GM23248 (cell line): ENCODE measurements at regions not wholly inside any gene's neighbourhood (a gene's known extent, or its start where the extent isn't known, plus 50 kb on each side); places are given as distances from the start of the nearest gene placed in this dataset.

ENCODE experiments used
- DNase-seq: peaks from one replicate; pipeline ENCODE4 v3.0.0-alpha.2; 2015
- H2AFZ ChIP-seq: fragments of 200-600 bp; sonication (generic); 2 replicates; pipeline ENCODE4 v1.6.1; 2016; ENCODE audit warnings: antibody characterized with exemption
- H3F3A ChIP-seq: fragments of 200-600 bp; sonication (generic); 2 replicates; pipeline ENCODE4 v1.6.1; 2016; ENCODE audit warnings: mild to moderate bottlenecking, antibody characterized with exemption, mixed run types; ENCODE audit not compliant: insufficient read depth
- H3K27ac ChIP-seq: fragments of 200-600 bp; sonication (generic); 2 replicates; pipeline ENCODE4 v1.5.1; 2016; ENCODE audit warnings: mild to moderate bottlenecking
- H3K27me3 ChIP-seq: fragments of 200-600 bp; sonication (generic); replicated peaks from 2 replicates; pipeline ENCODE4 v1.6.1; 2016; ENCODE audit warnings: mild to moderate bottlenecking; ENCODE audit not compliant: insufficient read depth
- H3K36me3 ChIP-seq: fragments of 200-600 bp; sonication (generic); 2 replicates; pipeline ENCODE4 v1.6.1; 2016; ENCODE audit warnings: low read depth, mild to moderate bottlenecking
- H3K4me1 ChIP-seq: fragments of 200-600 bp; sonication (generic); 2 replicates; pipeline ENCODE4 v1.6.1; 2016; ENCODE audit warnings: mild to moderate bottlenecking; ENCODE audit not compliant: insufficient read depth
- H3K4me2 ChIP-seq: fragments of 200-600 bp; sonication (generic); one replicate; pipeline ENCODE4 v1.6.1; 2016; ENCODE audit warnings: mild to moderate bottlenecking; ENCODE audit not compliant: unreplicated experiment
- H3K4me3 ChIP-seq: fragments of 200-600 bp; sonication (generic); 2 replicates; pipeline ENCODE4 v1.5.1; 2016; ENCODE audit warnings: mild to moderate bottlenecking
- H3K79me2 ChIP-seq: fragments of 200-600 bp; sonication (generic); 2 replicates; pipeline ENCODE4 v1.6.1; 2016; ENCODE audit warnings: mild to moderate bottlenecking; ENCODE audit not compliant: insufficient read depth
- H3K9ac ChIP-seq: fragments of 200-600 bp; sonication (generic); 2 replicates; pipeline ENCODE4 v1.6.1; 2016; ENCODE audit warnings: mild to moderate bottlenecking
- H3K9me2 ChIP-seq: fragments of 200-600 bp; sonication (generic); 2 replicates; pipeline ENCODE4 v1.6.1; 2016; ENCODE audit warnings: mixed run types, mild to moderate bottlenecking, moderate library complexity; ENCODE audit not compliant: insufficient read depth
- H3K9me3 ChIP-seq: fragments of 200-600 bp; sonication (generic); one replicate; pipeline ENCODE4 v1.6.1; 2017; ENCODE audit warnings: low read depth
- H4K20me1 ChIP-seq: fragments of 200-600 bp; sonication (generic); 2 replicates; pipeline ENCODE4 v1.6.0; 2016; ENCODE audit not compliant: insufficient read depth
- EZH2 ChIP-seq: fragments of 200-600 bp; sonication (generic); IDR thresholded peaks from 2 replicates; pipeline ENCODE4 v1.6.1; 2018; ENCODE audit warnings: antibody characterized with exemption, mild to moderate bottlenecking; ENCODE audit not compliant: insufficient read depth, poor library complexity, severe bottlenecking
- EZH2phosphoT487 ChIP-seq: fragments of 200-600 bp; sonication (generic); IDR thresholded peaks from 2 replicates; pipeline ENCODE4 v1.6.1; 2018; ENCODE audit warnings: antibody characterized with exemption, moderate library complexity, mild to moderate bottlenecking, low read depth; ENCODE audit not compliant: insufficient read depth
- WGBS, 2 experiments: methylation state at CpG; one replicate each; pipeline ENCODE4 v1.1.6; 2015 to 2017; ENCODE audit warnings: low lambda C conversion rate in 2 of 2, low coverage in 1 of 2; ENCODE audit errors: missing lambda C conversion rate in 2 of 2; 5-methylcytosine and 5-hydroxymethylcytosine counted together
- in situ Hi-C: fragments of 300-500 bp; cut with MboI; formaldehyde crosslinking; loops from 2 replicates; pipeline ENCODE4 v1.15.0; 2020

DNA sequence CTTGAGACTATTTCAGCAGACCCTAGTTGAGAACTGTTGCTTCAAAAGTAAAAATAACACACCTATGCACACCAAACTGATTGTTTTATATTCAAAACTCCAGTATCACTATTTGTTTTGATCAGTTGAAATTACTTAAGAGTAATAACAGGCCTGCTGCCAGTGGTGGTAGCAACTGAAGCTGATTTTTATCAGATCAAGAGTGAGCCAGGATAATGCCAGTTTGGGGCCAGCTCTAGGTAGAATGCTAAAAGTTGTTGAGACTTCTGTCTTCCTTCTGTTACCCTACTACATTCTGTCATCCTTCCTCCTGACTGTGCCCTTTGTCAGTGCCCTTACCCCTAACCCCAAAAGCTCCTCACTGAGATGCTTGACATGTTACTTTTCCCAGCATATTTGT, 228.7 kb upstream of the SPRY1 start:
- no peak overlapping the region for H3K27ac ChIP-seq
- no peak overlapping the region for H3K9ac ChIP-seq
- no peak for DNase-seq
- no peak overlapping the region for H2AFZ ChIP-seq
- H3K4me3 ChIP-seq = no peak overlapping the region
- no peaks in the 10 kb centered on the region for H3K27me3 ChIP-seq
- H3K9me2 ChIP-seq = no peaks in the 10 kb centered on the region; the same call in 1 of the 2 replicates
- H3K79me2 ChIP-seq = no peaks in the 10 kb centered on the region
- in situ Hi-C loops = no loop called here
- H3F3A ChIP-seq = no peaks in the 10 kb centered on the region
- no peaks in the 10 kb centered on the region for H3K36me3 ChIP-seq
- 0 out of 2 replicates have a peak, but pooled peaks cover 8% of the 10 kb centered on the region for H3K4me1 ChIP-seq
- H3K4me2 ChIP-seq = no peak overlapping the region
- no peaks in the 10 kb centered on the region for H3K9me3 ChIP-seq
- H4K20me1 ChIP-seq = no peaks in the 10 kb centered on the region
- TF ChIP-seq EZH2 (no peak), EZH2phosphoT487 (no peak)

DNA sequence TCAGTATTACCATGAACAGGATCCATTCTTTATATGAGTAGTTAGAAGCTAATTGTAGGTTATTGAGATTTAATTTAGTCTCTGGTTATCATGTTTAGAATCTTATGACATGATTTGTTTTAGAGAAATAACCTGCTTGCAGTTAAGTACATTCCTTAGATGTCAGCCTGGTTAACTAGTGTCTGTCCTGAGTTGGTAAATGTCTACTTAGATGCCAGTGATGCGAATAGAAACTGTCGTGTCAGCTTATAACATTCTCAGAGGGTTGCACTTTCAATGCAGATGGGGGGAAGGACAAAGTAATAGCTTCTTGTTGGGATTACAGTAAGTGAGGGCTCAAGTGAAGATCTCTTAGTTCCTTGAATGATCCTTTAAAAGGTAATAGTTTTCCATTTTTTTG, 227.8 kb upstream of the SPRY1 start:
- Histone ChIP-seq H3K9me2 (no peaks in the 10 kb centered on the region; the same call in 1 of the 2 replicates), H3K27ac (no peak overlapping the region), H2AFZ (no peak overlapping the region), H3K27me3 (no peaks in the 10 kb centered on the region), H3F3A (no peaks in the 10 kb centered on the region), H4K20me1 (no peaks in the 10 kb centered on the region), H3K36me3 (peaks cover 2% of the 10 kb centered on the region; the same call in 1 of the 2 replicates), H3K9ac (no peak overlapping the region), H3K4me3 (no peak overlapping the region), H3K4me1 (0 out of 2 replicates have a peak, but pooled peaks cover 8% of the 10 kb centered on the region), H3K79me2 (no peaks in the 10 kb centered on the region), H3K4me2 (no peak overlapping the region), H3K9me3 (no peaks in the 10 kb centered on the region)
- TF ChIP-seq EZH2 = no peak
- no peak for TF ChIP-seq EZH2phosphoT487
- 94 to 95% methylated on average over 2 of the region's 2 CpGs for WGBS, 2 experiments
- in situ Hi-C loops = no loop called here
- no peak for DNase-seq

DNA sequence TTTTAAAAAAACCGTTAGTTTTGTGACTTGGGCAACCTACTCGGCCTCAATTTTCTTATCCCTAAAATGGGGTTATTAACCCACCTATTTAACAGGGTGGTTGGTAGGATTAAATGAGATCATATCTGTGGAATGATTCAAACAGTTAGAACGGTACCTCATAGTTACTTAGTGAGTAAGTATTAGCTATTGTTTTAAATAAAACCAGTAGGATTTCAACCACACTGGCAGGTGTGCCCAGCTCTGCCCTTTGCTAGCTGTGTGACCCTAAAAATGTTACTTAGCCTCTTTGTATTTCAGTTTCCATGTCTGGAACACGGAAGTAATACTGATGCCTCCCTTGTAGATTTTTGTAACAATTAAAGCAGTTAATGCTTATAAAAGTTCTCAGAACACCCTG, 225.8 kb upstream of the SPRY1 start:
- TF ChIP-seq EZH2phosphoT487 = no peak
- no peak for TF ChIP-seq EZH2
- in situ Hi-C loops = no loop called here
- 89 to 95% methylated on average over 4 of the region's 4 CpGs for WGBS, 2 experiments

DNA sequence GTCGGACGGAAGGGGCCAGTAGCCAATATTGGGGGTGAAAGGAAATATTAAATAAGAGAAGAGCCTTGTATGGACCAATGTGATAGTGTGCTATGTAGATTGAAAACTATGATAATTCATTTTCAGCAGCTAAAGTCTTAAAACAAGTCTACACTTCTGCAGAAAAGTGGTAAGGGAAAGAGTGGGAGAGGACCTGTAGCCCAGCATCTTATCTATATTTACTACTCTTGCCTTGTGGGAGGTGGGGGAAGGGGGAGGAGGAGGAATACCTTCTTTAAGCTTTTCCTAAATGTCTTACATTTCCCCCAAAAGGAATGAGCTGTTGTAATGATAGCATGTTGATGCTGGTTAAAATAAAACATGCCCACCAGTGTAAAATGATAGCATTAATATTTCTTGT, 220.0 kb upstream of the SPRY1 start:
- H3K27ac ChIP-seq = no peak overlapping the region
- no peaks in the 10 kb centered on the region for H4K20me1 ChIP-seq
- peaks cover 5% of the 10 kb centered on the region; the same call in 1 of the 2 replicates for H3K36me3 ChIP-seq
- H3K4me3 ChIP-seq = no peak overlapping the region
- no peaks in the 10 kb centered on the region for H3F3A ChIP-seq
- no peaks in the 10 kb centered on the region for H3K27me3 ChIP-seq
- no peak for TF ChIP-seq EZH2phosphoT487
- TF ChIP-seq EZH2 = no peak
- H3K9me3 ChIP-seq = no peaks in the 10 kb centered on the region
- 49 to 50% methylated on average over 2 of the region's 2 CpGs for WGBS, 2 experiments
- in situ Hi-C loops = no loop called here
- no peak overlapping the region for H3K4me2 ChIP-seq
- no peak overlapping the region for H2AFZ ChIP-seq
- no peaks in the 10 kb centered on the region for H3K4me1 ChIP-seq
- H3K9ac ChIP-seq = no peak overlapping the region
- H3K79me2 ChIP-seq = no peaks in the 10 kb centered on the region
- DNase-seq = no peak
- H3K9me2 ChIP-seq = no peaks in the 10 kb centered on the region

More for the DNA sequence above, 225.8 kb upstream of the SPRY1 start:
- Histone ChIP-seq H3K27ac (no peak overlapping the region), H3K36me3 (peaks cover 5% of the 10 kb centered on the region; the same call in 1 of the 2 replicates), H3K9me3 (no peaks in the 10 kb centered on the region), H3K4me1 (0 out of 2 replicates have a peak, but pooled peaks cover 8% of the 10 kb centered on the region), H4K20me1 (no peaks in the 10 kb centered on the region), H3K27me3 (no peaks in the 10 kb centered on the region), H3K9me2 (no peaks in the 10 kb centered on the region; the same call in 1 of the 2 replicates), H3K4me3 (no peak overlapping the region), H2AFZ (no peak overlapping the region), H3K79me2 (no peaks in the 10 kb centered on the region), H3K9ac (no peak overlapping the region), H3F3A (no peaks in the 10 kb centered on the region), H3K4me2 (no peak overlapping the region)
- DNase-seq = no peak

DNA sequence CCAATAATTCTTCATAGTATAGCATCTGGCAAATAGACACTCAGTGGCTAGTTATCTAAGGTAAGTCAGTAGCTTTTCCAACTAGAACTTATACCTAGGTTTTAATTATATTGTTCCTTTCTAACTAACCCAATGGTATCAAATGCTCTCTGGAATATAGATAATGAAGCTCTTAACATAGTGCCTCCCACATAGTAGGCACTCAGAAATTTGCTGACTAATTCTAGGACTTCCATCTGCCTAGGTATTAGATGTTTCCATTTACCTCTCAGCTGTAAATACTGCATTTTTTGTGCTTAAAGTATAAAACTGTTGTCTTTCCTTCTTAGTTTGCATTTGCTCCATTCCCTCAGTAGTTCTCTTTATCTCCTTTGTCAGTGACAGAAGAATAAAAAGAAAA, 214.3 kb upstream of the SPRY1 start:
- Histone ChIP-seq H3F3A (no peaks in the 10 kb centered on the region), H3K9me3 (no peaks in the 10 kb centered on the region), H3K27ac (no peak overlapping the region), H3K36me3 (no peaks in the 10 kb centered on the region), H4K20me1 (no peaks in the 10 kb centered on the region), H3K4me2 (no peak overlapping the region), H3K27me3 (no peaks in the 10 kb centered on the region), H3K4me1 (no peaks in the 10 kb centered on the region), H2AFZ (no peak overlapping the region), H3K9ac (no peak overlapping the region), H3K79me2 (no peaks in the 10 kb centered on the region), H3K4me3 (no peak overlapping the region), H3K9me2 (no peaks in the 10 kb centered on the region)
- DNase-seq = no peak
- in situ Hi-C loops = no loop called here
- TF ChIP-seq EZH2 = no peak
- no peak for TF ChIP-seq EZH2phosphoT487
